Activated effector memory CD4-positive, alpha-beta T cell treated with anti-CD3 and anti-CD28 coated beads, Interleukin-2, amount 50 U/mL, for 16 hours (primary cell): ENCODE measurements at regions not wholly inside any gene's neighbourhood (a gene's known extent, or its start where the extent isn't known, plus 50 kb on each side); places are given as distances from the start of the nearest gene placed in this dataset.
A peak's percentile ranks its signal among the peaks of the same experiment; 100 is the strongest.
"Not testable (repeated sequence)": the region's sequence is repeated elsewhere in the genome, so short reads cannot be mapped to it uniquely, and the experiment has no call there.

Experiments
- DNase-seq: peaks from one replicate; pipeline ENCODE4 v3.0.0-alpha.2; 2020

GRCh38 chr15:28459279-28459678, 73.5 kb downstream of the GOLGA8G start:
- DNase-seq, result no peak

- DNase-seq, result peak; percentile 62
Observed at GRCh38 chr15:28457396-28457932, 75.3 kb downstream of the GOLGA8G start.

GRCh38 chr15:28456476-28457395, 76.0 kb downstream of the GOLGA8G start:
- DNase-seq, result peak; percentile 57

GRCh38 chr15:28455537-28456475, 77.0 kb downstream of the GOLGA8G start:
- peak; percentile 61 for DNase-seq

GRCh38 chr15:28454751-28455220, 76.3 kb downstream of the GOLGA8F start:
- DNase-seq, result not testable (repeated sequence)
